H1 (cell line): ENCODE measurements at regions not wholly inside any gene's neighbourhood (a gene's known extent, or its start where the extent isn't known, plus 50 kb on each side); places are given as distances from the start of the nearest gene placed in this dataset.
A peak's percentile ranks its signal among the peaks of the same experiment; 100 is the strongest.

ENCODE experiments used
- CTCF ChIA-PET: fragments of 300-600 bp; sonication (Branson Sonifier 250); formaldehyde crosslinking; loops from one replicate; lab custom pipeline; 2021; ENCODE audit not compliant: partially characterized antibody; lab: Charles Lee
- POLR2A ChIA-PET: fragments of 300-600 bp; sonication (Branson Sonifier 250); formaldehyde crosslinking; loops from one replicate; lab custom pipeline; 2021; ENCODE audit warnings: inconsistent platforms; ENCODE audit not compliant: partially characterized antibody; lab: Charles Lee
- DNase-seq, 2 experiments: peaks; one replicate each; pipeline versions ENCODE4 v3.0.0 to v3.0.0-alpha.2; 2010 to 2022; ENCODE audit warnings: low spot score in 2 of 2, low read depth in 1 of 2, mixed read lengths in 1 of 2
- FAIRE-seq: peaks from 2 replicates; lab custom pipeline; 2011; peaks lifted over from hg19 to GRCh38; lab: Jason Lieb, UNC
- H2AFZ ChIP-seq: 2 replicates; pipeline ENCODE4 v1.8.1; 2012; ENCODE audit warnings: low read length, inconsistent platforms
- H2AK5ac ChIP-seq: 2 replicates; pipeline ENCODE4 v1.6.1; 2013; ENCODE audit warnings: low read depth, low read length
- H2BK120ac ChIP-seq: replicated peaks from 2 replicates; pipeline ENCODE3; 2013; ENCODE audit warnings: low read depth, low read length, inconsistent platforms
- H2BK12ac ChIP-seq: 2 replicates; pipeline ENCODE4 v1.6.1; 2013; ENCODE audit warnings: low read depth, low read length
- H2BK15ac ChIP-seq: 2 replicates; pipeline ENCODE4 v1.6.1; 2013; ENCODE audit warnings: low read length
- H2BK20ac ChIP-seq: 2 replicates; pipeline ENCODE4 v1.6.1; 2013; ENCODE audit warnings: low read length
- H2BK5ac ChIP-seq: 2 replicates; pipeline ENCODE4 v1.6.1; 2013; ENCODE audit warnings: low read depth, low read length
- H3K14ac ChIP-seq: 2 replicates; pipeline ENCODE4 v1.6.1; 2013; ENCODE audit warnings: inconsistent platforms; ENCODE audit not compliant: insufficient read length
- H3K18ac ChIP-seq: 2 replicates; pipeline ENCODE4 v1.6.1; 2013; ENCODE audit warnings: low read length; ENCODE audit errors: extremely low read depth
- H3K23ac ChIP-seq: 2 replicates; pipeline ENCODE4 v1.6.1; 2013; ENCODE audit warnings: inconsistent platforms; ENCODE audit not compliant: insufficient read length
- H3K23me2 ChIP-seq: 2 replicates; pipeline ENCODE4 v1.6.1; 2013; ENCODE audit warnings: low read depth, low read length
- H3K27ac ChIP-seq: 2 replicates; pipeline ENCODE4 v1.6.1; 2011; ENCODE audit warnings: low read depth, low read length, inconsistent platforms
- H3K27me3 ChIP-seq, 4 experiments: replicated peaks in 1 of 4; 1 replicate in 1 of 4; 2 replicates in 3 of 4; pipeline versions ENCODE4 v1.6.1 to v1.8.1; 2011 to 2013; ENCODE audit warnings: low read length in 3 of 4, mild to moderate bottlenecking in 3 of 4, inconsistent platforms in 2 of 4, mixed read lengths in 2 of 4, moderate library complexity in 1 of 4; ENCODE audit not compliant: control insufficient read depth in 3 of 4, insufficient read depth in 3 of 4; ENCODE audit errors: extremely low read depth in 1 of 4
- H3K36me3 ChIP-seq, 4 experiments: 2 replicates each; pipeline versions ENCODE4 v1.6.1 to v1.8.1; 2011 to 2013; ENCODE audit warnings: mild to moderate bottlenecking in 4 of 4, low read length in 3 of 4, moderate library complexity in 2 of 4, control low read depth in 1 of 4, inconsistent platforms in 1 of 4; ENCODE audit not compliant: insufficient read depth in 4 of 4, control insufficient read depth in 2 of 4
- H3K4ac ChIP-seq: replicated peaks from 2 replicates; pipeline ENCODE3; 2013; ENCODE audit warnings: low read length, low read depth, mixed read lengths, inconsistent platforms; ENCODE audit not compliant: insufficient read length
- H3K4me1 ChIP-seq, 4 experiments: replicated peaks in 1 of 4; 1 replicate in 1 of 4; 2 replicates in 3 of 4; pipeline versions ENCODE4 v1.6.1 to v1.8.1; 2011 to 2013; ENCODE audit warnings: low read length in 3 of 4, inconsistent platforms in 2 of 4, mixed read lengths in 1 of 4; ENCODE audit not compliant: insufficient read depth in 4 of 4, control insufficient read depth in 3 of 4
- H3K4me2 ChIP-seq, 2 experiments: 2 replicates each; pipeline versions ENCODE4 v1.6.1 to v1.8.1; 2011 to 2013; ENCODE audit warnings: low read depth in 2 of 2, low read length in 2 of 2, control low read depth in 1 of 2, inconsistent platforms in 1 of 2, mild to moderate bottlenecking in 1 of 2; ENCODE audit not compliant: insufficient read depth in 1 of 2
- H3K4me3 ChIP-seq, 4 experiments: fragments of 200-600, 300-600 bp in 1 of 4; sonication (generic), shearing (Covaris generic), sonication (Bioruptor Twin) in 1 of 4; 2 replicates each; pipeline versions ENCODE4 v1.5.1 to v1.8.1; 2011 to 2016; ENCODE audit warnings: low read length in 4 of 4, low read depth in 3 of 4, control low read depth in 2 of 4, inconsistent platforms in 2 of 4, mild to moderate bottlenecking in 2 of 4, mixed read lengths in 1 of 4, moderate library complexity in 1 of 4; ENCODE audit not compliant: insufficient read depth in 2 of 4; ENCODE audit errors: extremely low read depth in 1 of 4
- H3K56ac ChIP-seq: replicated peaks from 2 replicates; pipeline ENCODE3; 2013; ENCODE audit warnings: low read depth, mild to moderate bottlenecking, mixed read lengths, low read length, inconsistent platforms; ENCODE audit not compliant: insufficient read length
- H3K79me1 ChIP-seq: 2 replicates; pipeline ENCODE4 v1.6.1; 2013; ENCODE audit warnings: low read depth, low read length, control low read depth
- H3K79me2 ChIP-seq, 2 experiments: 2 replicates each; pipeline versions ENCODE4 v1.6.1 to v1.8.1; 2012 to 2013; ENCODE audit warnings: low read length in 2 of 2, mild to moderate bottlenecking in 2 of 2, inconsistent platforms in 1 of 2; ENCODE audit not compliant: insufficient read depth in 2 of 2, control insufficient read depth in 1 of 2
- H3K9ac ChIP-seq, 4 experiments: replicated peaks in 1 of 4; 1 replicate in 1 of 4; 2 replicates in 3 of 4; pipeline versions ENCODE4 v1.6.1 to v1.8.1; 2011 to 2013; ENCODE audit warnings: low read depth in 3 of 4, low read length in 3 of 4, control low read depth in 2 of 4, mild to moderate bottlenecking in 2 of 4, moderate library complexity in 2 of 4, inconsistent platforms in 1 of 4; ENCODE audit errors: extremely low read depth in 1 of 4
- H3K9me3 ChIP-seq, 2 experiments: 2 replicates each; pipeline versions ENCODE4 v1.6.1 to v1.8.1; 2012 to 2013; ENCODE audit warnings: mild to moderate bottlenecking in 2 of 2, moderate library complexity in 2 of 2, control low read depth in 1 of 2, inconsistent platforms in 1 of 2, low read depth in 1 of 2, low read length in 1 of 2, mixed read lengths in 1 of 2; ENCODE audit not compliant: insufficient read depth in 2 of 2
- H4K20me1 ChIP-seq, 2 experiments: replicated peaks in 1 of 2; 2 replicates each; pipeline versions ENCODE3 to v1.8.1; 2011 to 2013; ENCODE audit warnings: inconsistent platforms in 2 of 2, low read length in 2 of 2, mild to moderate bottlenecking in 1 of 2; ENCODE audit not compliant: insufficient read depth in 2 of 2, control insufficient read depth in 1 of 2
- H4K5ac ChIP-seq: 2 replicates; pipeline ENCODE4 v1.6.1; 2013; ENCODE audit warnings: low read length, low read depth, mixed read lengths, inconsistent platforms; ENCODE audit not compliant: insufficient read length
- H4K8ac ChIP-seq: 2 replicates; pipeline ENCODE4 v1.8.0; 2013; ENCODE audit warnings: mild to moderate bottlenecking, moderate library complexity, low read length, inconsistent platforms; ENCODE audit not compliant: insufficient read depth; ENCODE audit errors: extremely low read depth
- H4K91ac ChIP-seq: replicated peaks from 2 replicates; pipeline ENCODE3; 2013; ENCODE audit warnings: low read length, mixed read lengths, inconsistent platforms; ENCODE audit not compliant: insufficient read length
- EP300 ChIP-seq, 2 experiments: IDR thresholded peaks; 1 replicate in 1 of 2; 2 replicates in 1 of 2; pipeline ENCODE4 v1.6.1; 2011 to 2012; ENCODE audit warnings: low read depth in 2 of 2, low read length in 2 of 2, mild to moderate bottlenecking in 2 of 2, borderline replicate concordance in 1 of 2, inconsistent platforms in 1 of 2, moderate library complexity in 1 of 2
- GTF2F1 ChIP-seq: IDR thresholded peaks from 2 replicates; pipeline ENCODE4 v1.6.1; 2012; ENCODE audit warnings: low read depth, low read length, improper control_type of control experiment, borderline replicate concordance
- HDAC6 ChIP-seq: IDR thresholded peaks from one replicate; pipeline ENCODE4 v1.7.1; 2012; ENCODE audit warnings: low read depth, mild to moderate bottlenecking, inconsistent platforms, low read length, moderate library complexity
- RXRA ChIP-seq: IDR thresholded peaks from 2 replicates; pipeline ENCODE4 v1.6.1; 2011; ENCODE audit warnings: low read depth, mild to moderate bottlenecking, low read length, moderate library complexity; ENCODE audit not compliant: insufficient read depth
- SUZ12 ChIP-seq: fragments of 200-600 bp; sonication (generic); IDR thresholded peaks from 2 replicates; pipeline ENCODE4 v1.6.1; 2012; ENCODE audit warnings: mild to moderate bottlenecking, inconsistent platforms, low read length, moderate library complexity, mixed read lengths
- WGBS, 2 experiments: shearing (Covaris generic) in 1 of 2; methylation state at CpG; one replicate each; pipeline versions ENCODE4 v1.1.6 to v1.1.7; 2013 to 2015; ENCODE audit warnings: low lambda C conversion rate in 2 of 2, mixed read lengths in 2 of 2, inconsistent platforms in 1 of 2, low coverage in 1 of 2, missing lambda C conversion rate in 1 of 2; ENCODE audit not compliant: insufficient replicate concordance in 2 of 2, insufficient coverage in 1 of 2, insufficient read length in 1 of 2; ENCODE audit errors: extremely low coverage in 1 of 2, missing lambda C conversion rate in 1 of 2; 5-methylcytosine and 5-hydroxymethylcytosine counted together

GRCh38 chr4:180967936-180968335 lies 1275.3 kb upstream of the TENM3 start:
- no peak overlapping the region for H3K56ac ChIP-seq
- H3K14ac ChIP-seq = no peak overlapping the region
- ChIA-PET POLR2A (no interaction called here), CTCF (no interaction called here)
- H3K4me1 ChIP-seq = no peaks in the 10 kb centered on the region
- H4K20me1 ChIP-seq = no peaks in the 10 kb centered on the region
- H3K4ac ChIP-seq = no peak overlapping the region
- no peaks in the 10 kb centered on the region for H3K79me1 ChIP-seq
- no peak overlapping the region for H2BK120ac ChIP-seq
- no peak overlapping the region for H3K4me2 ChIP-seq
- no peak overlapping the region for H4K5ac ChIP-seq
- no peaks in the 10 kb centered on the region for H3K36me3 ChIP-seq
- no peak overlapping the region for H3K27ac ChIP-seq
- no peak overlapping the region for H4K91ac ChIP-seq
- DNase-seq = no peak
- no peaks in the 10 kb centered on the region for H3K9me3 ChIP-seq
- no peak overlapping the region for H3K4me3 ChIP-seq
- peak overlapping the region; percentile 65; the same call in 1 of the 2 replicates for H2AFZ ChIP-seq
- H3K79me2 ChIP-seq = no peaks in the 10 kb centered on the region
- no peak overlapping the region for H2AK5ac ChIP-seq
- FAIRE-seq = no peak
- H3K23ac ChIP-seq = no peak overlapping the region
- no peak for TF ChIP-seq GTF2F1
- TF ChIP-seq SUZ12 = no peak
- TF ChIP-seq RXRA = no peak
- no peak for TF ChIP-seq EP300 (IDR thresholded peaks at IDR 0.05; ENCODE audit: borderline replicate concordance in 1 of 2, low read depth in 2 of 2, low read length in 2 of 2)
- TF ChIP-seq HDAC6 = no peak
- H3K18ac ChIP-seq = no peak overlapping the region
- H4K8ac ChIP-seq = no peak overlapping the region
- H2BK15ac ChIP-seq = no peak overlapping the region
- WGBS, 2 experiments = 78% methylated on average over 3 of the region's 3 CpGs; no CpG with 5 or more reads in 1 of the 2 experiments
- H2BK5ac ChIP-seq = no peak overlapping the region
- no peaks in the 10 kb centered on the region for H3K27me3 ChIP-seq
- H3K23me2 ChIP-seq = no peaks in the 10 kb centered on the region
- no peak overlapping the region for H2BK12ac ChIP-seq
- H2BK20ac ChIP-seq = no peak overlapping the region
- no peak overlapping the region for H3K9ac ChIP-seq
